Esophagus muscularis mucosa (tissue), 3 donors: ENCODE measurements at regions not wholly inside any gene's neighbourhood (a gene's known extent, or its start where the extent isn't known, plus 50 kb on each side); places are given as distances from the start of the nearest gene placed in this dataset.

ENCODE experiments used
- POLR2A ChIP-seq: fragments of 450-650 bp; IDR thresholded peaks from one replicate; pipeline ENCODE4 v1.6.1; 2017; ENCODE audit warnings: antibody characterized with exemption, moderate library complexity, mild to moderate bottlenecking, low read depth
- POLR2AphosphoS5 ChIP-seq, 2 donors: sonication (generic); formaldehyde crosslinking; IDR thresholded peaks; one replicate each; pipeline ENCODE4 v1.6.1; 2017; ENCODE audit warnings: antibody characterized with exemption in 2 of 2
- TF ChIP-seq, protein P1 (sequence below), 3 experiments: fragments of 200-600 bp in 2 of 3; fragments of 450-650 bp in 1 of 3; sonication (generic) in 2 of 3; IDR thresholded peaks; one replicate each; pipeline ENCODE4 v1.5.1; 2017 to 2019; ENCODE audit warnings: antibody characterized with exemption in 3 of 3, mild to moderate bottlenecking in 2 of 3, moderate library complexity in 1 of 3

DNA sequence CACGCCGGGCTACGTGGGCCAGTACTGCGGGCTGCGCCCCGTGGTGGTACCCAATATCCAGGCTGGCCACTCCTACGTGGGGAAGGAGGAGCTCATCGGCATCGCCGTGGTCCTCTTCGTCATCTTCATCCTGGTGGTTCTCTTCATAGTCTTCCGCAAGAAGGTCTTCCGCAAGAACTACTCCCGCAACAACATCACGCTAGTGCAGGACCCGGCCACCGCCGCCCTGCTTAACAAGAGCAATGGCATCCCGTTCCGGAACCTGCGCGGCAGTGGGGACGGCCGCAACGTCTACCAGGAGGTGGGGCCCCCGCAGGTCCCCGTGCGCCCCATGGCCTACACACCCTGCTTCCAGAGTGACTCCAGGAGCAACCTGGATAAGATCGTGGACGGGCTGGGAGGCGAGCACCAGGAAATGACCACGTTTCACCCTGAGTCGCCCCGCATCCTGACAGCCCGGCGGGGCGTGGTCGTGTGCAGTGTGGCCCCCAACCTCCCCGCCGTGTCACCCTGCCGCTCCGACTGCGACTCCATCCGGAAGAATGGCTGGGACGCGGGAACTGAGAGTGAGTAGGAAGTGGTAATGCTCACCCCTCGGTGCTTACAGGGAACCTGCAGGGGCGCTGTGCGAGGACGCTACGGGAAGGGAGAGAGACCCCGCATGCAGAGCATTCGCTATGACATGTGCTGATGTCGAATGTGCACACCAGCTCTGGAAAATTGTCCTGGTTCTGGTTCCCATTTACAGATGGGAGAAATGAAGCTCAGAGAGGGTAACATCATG is 86.4 kb upstream of the MTNR1B start:
- TF ChIP-seq POLR2AphosphoS5 (IDR thresholded peaks at IDR 0.05) (no peak), POLR2A (no peak)
- TF ChIP-seq, protein P1, sequence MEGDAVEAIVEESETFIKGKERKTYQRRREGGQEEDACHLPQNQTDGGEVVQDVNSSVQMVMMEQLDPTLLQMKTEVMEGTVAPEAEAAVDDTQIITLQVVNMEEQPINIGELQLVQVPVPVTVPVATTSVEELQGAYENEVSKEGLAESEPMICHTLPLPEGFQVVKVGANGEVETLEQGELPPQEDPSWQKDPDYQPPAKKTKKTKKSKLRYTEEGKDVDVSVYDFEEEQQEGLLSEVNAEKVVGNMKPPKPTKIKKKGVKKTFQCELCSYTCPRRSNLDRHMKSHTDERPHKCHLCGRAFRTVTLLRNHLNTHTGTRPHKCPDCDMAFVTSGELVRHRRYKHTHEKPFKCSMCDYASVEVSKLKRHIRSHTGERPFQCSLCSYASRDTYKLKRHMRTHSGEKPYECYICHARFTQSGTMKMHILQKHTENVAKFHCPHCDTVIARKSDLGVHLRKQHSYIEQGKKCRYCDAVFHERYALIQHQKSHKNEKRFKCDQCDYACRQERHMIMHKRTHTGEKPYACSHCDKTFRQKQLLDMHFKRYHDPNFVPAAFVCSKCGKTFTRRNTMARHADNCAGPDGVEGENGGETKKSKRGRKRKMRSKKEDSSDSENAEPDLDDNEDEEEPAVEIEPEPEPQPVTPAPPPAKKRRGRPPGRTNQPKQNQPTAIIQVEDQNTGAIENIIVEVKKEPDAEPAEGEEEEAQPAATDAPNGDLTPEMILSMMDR (IDR thresholded peaks at IDR 0.05), result no peak
